MV-4-11 (cell line): ENCODE measurements at regions not wholly inside any gene's neighbourhood (a gene's known extent, or its start where the extent isn't known, plus 50 kb on each side); places are given as distances from the start of the nearest gene placed in this dataset.

Experiments used
- DNase-seq: peaks from one replicate; lab custom pipeline; 2025; lab: John Stamatoyannopoulos, UW

- DNase-seq = no peak
These were observed 364.2 kb downstream of the ZNF516 start for GRCh38 chr18:76130845-76131244.

- DNase-seq = no peak
These were observed 368.7 kb downstream of the ZNF516 start for GRCh38 chr18:76126327-76126726.

- no peak for DNase-seq
These were observed 374.0 kb downstream of the ZNF516 start for GRCh38 chr18:76121011-76121410.

- no peak for DNase-seq
These were observed 379.5 kb downstream of the ZNF516 start for GRCh38 chr18:76115580-76115979.

- no peak for DNase-seq
These were observed 381.9 kb downstream of the ZNF516 start for GRCh38 chr18:76113101-76113500.

- DNase-seq = no peak
These were observed 392.4 kb downstream of the ZNF516 start for GRCh38 chr18:76102626-76103025.

GRCh38 chr18:76102156-76102555, 392.9 kb downstream of the ZNF516 start:
- DNase-seq = no peak

GRCh38 chr18:76099931-76100457, 395.0 kb downstream of the ZNF516 start:
- DNase-seq = no peak

- DNase-seq = no peak
These were observed 396.2 kb downstream of the ZNF516 start for GRCh38 chr18:76098674-76099411.

- no peak for DNase-seq
These were observed 413.5 kb downstream of the ZNF516 start for GRCh38 chr18:76081536-76081935.

- no peak for DNase-seq
These were observed 414.6 kb downstream of the ZNF516 start for GRCh38 chr18:76080430-76080829.

- DNase-seq = no peak
These were observed 419.3 kb downstream of the ZNF516 start for GRCh38 chr18:76075777-76076176.

- DNase-seq = no peak
These were observed 430.0 kb downstream of the ZNF516 start for GRCh38 chr18:76064998-76065397.

GRCh38 chr18:76058146-76058545, 436.9 kb downstream of the ZNF516 start:
- DNase-seq = peak; percentile 14

GRCh38 chr18:76057386-76057785, 437.7 kb downstream of the ZNF516 start:
- DNase-seq = no peak

GRCh38 chr18:76056471-76057110, 438.5 kb downstream of the ZNF516 start:
- DNase-seq = no peak

GRCh38 chr18:76055578-76055977, 439.5 kb downstream of the ZNF516 start:
- no peak for DNase-seq

- DNase-seq = no peak
These were observed 440.0 kb downstream of the ZNF516 start for GRCh38 chr18:76055025-76055424.

- DNase-seq = no peak
These were observed 440.9 kb downstream of the ZNF516 start for GRCh38 chr18:76054156-76054555.

GRCh38 chr18:76053551-76053950, 441.5 kb downstream of the ZNF516 start:
- no peak for DNase-seq

- DNase-seq = no peak
These were observed 442.8 kb downstream of the ZNF516 start for GRCh38 chr18:76052227-76052595.

- no peak for DNase-seq
These were observed 443.4 kb downstream of the ZNF516 start for GRCh38 chr18:76051396-76052226.

GRCh38 chr18:76046221-76046620, 448.8 kb downstream of the ZNF516 start:
- DNase-seq = no peak
